ENCODE measurements at regions not wholly inside any gene's neighbourhood (a gene's known extent, or its start where the extent isn't known, plus 50 kb on each side); places are given as distances from the start of the nearest gene placed in this dataset.

GRCh38 chr12:94033101-94033500 is 115.3 kb upstream of the PLXNC1 start:
- DNase-seq, result no peak

GRCh38 chr12:94033784-94034183 is 114.6 kb upstream of the PLXNC1 start:
- no peak for DNase-seq

DNA sequence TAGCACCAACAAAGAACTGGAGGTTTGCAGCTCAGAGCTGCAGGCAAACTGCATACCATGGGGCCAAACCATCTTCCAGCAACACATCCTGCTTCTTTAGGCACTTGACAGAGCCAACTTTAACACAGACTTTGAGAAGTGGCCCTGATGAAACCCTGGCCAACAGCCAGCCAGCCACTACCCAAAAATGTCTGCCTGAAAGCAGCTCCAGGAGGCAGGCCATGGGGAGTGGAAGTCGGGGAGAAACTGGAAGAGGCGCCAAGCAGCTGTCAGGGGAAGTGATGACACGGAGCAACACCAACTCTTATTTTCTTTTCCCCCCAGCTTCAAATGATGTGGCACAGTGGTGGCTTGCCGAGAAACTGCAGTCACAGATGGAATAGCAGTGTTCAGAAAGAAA is 110.9 kb upstream of the PLXNC1 start:
- no peak for DNase-seq

- no peak for DNase-seq
Observed at GRCh38 chr12:94038605-94039004, 109.8 kb upstream of the PLXNC1 start.

- DNase-seq, result no peak
Observed at GRCh38 chr12:94039199-94039840, 109.1 kb upstream of the PLXNC1 start.

DNA sequence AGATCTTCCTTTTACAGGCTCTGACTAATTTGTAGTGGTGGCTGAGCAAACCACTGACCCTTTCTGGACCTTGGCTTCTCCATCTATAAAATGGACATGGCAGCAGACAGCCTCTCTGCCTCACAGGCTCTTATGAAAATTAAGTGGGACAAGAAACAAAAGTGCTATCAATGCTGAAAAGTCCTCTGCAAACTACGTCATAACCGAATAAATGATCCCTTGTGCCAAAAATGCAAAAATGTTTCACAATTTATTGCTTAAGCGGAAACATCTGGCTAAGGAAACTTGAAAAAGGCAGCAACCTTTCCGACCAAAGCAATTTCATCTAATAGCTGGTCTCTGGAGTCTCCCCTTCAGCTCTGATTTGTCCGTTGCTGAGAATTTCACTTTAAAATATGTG is 108.5 kb upstream of the PLXNC1 start:
- no peak for DNase-seq

DNA sequence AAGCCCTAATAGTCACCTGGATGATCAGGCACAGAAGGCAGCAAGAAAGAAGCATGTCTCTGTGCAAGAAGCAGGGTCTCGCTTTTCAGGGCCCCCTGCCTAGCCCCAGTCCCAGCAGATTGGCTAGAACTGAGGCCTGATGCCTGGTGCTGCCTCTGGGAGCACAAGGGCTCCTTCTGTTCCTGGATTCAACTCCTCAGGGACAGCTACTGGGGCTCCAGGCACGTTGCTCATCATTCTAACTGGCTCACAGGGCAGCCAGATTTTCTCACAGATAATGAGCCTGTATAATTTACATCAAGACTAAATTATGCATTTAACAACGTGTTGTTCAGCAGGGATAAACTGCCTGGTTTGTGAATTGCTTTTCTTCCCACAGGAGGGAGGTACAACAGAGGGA is 106.5 kb upstream of the PLXNC1 start:
- no peak for DNase-seq

- no peak for DNase-seq
Observed at GRCh38 chr12:94042321-94042720, 106.1 kb upstream of the PLXNC1 start.

GRCh38 chr12:94046626-94047410 is 101.6 kb upstream of the PLXNC1 start:
- DNase-seq, result no peak

GRCh38 chr12:94047781-94048567 is 100.4 kb upstream of the PLXNC1 start:
- DNase-seq, result peak; percentile 57

DNA sequence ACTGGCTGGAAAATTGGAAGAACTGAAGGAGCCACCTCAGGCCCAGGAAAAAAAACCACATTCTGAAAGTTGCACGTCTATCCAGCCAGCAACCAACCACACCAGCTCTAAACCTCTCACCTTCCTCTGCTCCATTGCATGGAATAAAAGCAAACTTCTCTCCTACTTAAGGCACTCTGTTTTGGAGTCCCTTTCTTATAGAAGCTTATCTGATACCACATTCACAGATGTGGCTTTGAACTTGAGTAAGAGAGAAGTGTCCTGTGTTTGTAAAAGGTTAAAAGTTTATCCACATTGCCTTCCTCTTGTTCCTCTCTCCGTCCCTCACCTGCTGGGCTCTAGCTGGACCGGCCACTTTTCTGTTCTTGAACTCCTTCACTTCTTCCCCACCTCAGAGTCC is 99.6 kb upstream of the PLXNC1 start:
- no peak for DNase-seq

- no peak for DNase-seq
Observed at GRCh38 chr12:94049718-94050117, 98.7 kb upstream of the PLXNC1 start.

- no peak for DNase-seq
Observed at GRCh38 chr12:94053676-94054075, 94.7 kb upstream of the PLXNC1 start.

GRCh38 chr12:94055528-94055927 is 92.8 kb upstream of the PLXNC1 start:
- DNase-seq, result no peak

- DNase-seq, result no peak
Observed at GRCh38 chr12:94056419-94057158, 91.8 kb upstream of the PLXNC1 start.

- DNase-seq, result no peak
Observed at GRCh38 chr12:94057262-94058151, 90.9 kb upstream of the PLXNC1 start.

DNA sequence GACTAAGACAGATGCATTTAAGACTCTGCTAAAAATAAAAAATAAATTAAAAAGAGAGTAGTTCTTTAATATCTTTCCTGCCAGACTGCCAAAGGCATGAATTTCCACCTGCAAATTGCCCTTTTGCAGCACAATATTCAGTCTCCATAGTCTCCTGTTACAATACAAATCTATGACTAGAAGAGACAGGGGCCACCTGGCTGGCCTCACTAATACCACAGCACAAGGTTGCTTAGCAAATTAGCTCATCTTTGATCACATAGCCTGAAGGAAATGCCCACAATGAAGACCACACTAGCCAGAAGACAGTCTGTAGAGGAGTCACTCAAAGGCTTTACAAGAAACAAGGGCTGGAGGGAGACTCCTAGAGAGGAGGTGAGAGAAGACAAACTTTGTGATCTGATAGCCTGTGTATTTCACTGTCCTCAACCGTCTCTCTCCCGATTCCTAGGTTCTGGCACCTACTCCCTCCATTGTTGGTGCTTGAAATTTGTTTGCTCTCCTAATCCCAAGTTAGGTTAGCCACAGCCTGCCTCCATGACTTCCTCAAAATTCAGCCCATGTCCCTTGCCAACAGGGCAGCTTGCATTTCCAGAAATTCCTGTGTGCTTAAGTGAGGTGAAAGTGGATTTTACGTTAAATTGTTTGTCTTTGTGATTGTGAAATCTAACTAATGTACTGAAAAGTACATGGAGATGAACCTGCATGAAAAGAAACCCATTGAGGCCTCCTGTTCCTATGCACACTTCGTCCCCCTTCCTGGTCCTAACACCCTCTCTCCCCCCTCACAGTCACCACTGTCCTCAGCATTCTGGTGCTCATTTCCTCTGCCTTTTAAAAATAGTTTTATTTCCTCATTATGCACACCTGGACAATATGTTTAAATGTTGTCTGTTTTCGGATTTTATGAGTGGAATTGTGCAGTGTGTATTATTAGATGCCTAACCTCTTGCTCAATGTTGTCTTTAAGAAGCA is 88.7 kb upstream of the PLXNC1 start:
- DNase-seq, result no peak

- DNase-seq, result no peak
Observed at GRCh38 chr12:94062194-94062593, 86.2 kb upstream of the PLXNC1 start.

DNA sequence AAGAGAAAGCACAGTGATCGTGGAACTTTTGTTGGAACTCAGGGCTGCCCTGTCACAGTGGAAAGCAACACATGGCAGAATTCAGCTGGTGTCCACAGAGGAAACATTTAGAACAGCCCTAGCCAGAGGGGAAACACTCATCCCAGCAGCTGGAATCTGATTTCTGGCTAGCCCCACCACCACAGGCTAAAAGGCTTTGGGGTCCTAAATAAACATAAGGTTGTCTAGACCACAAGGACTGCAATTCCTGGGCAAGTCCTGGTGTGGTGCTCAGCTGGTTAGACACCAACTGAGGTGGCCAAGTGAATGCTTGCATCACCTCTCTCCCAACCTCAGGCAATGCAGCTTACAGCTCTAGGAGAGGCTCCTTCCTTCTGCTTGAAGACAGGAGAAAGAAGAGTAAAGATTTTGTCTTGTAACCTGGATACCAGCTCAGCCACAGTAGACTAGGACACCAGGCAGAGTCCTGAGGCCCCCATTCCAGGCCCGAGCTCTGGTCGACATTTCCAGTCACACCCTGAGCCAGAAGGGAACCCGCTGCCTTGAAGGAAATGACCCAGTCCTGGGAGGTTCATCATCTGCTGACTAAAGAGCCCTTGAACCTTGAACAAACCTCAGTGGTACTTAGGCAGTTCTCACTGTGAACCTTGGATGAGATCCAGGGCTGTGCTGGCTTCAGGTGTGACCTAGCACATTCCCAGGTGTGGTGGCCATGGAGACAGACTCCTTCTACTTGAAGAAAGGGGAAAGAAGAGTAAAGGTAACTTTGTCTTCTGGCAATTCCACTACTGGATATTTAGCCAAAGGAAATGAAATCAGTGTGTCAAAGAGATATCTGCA is 85.4 kb upstream of the PLXNC1 start:
- DNase-seq, result no peak

GRCh38 chr12:94070520-94070919 is 77.9 kb upstream of the PLXNC1 start:
- no peak for DNase-seq
